ENCODE measurements at regions not wholly inside any gene's neighbourhood (a gene's known extent, or its start where the extent isn't known, plus 50 kb on each side); places are given as distances from the start of the nearest gene placed in this dataset.

GRCh38 chr2:57622009-57622408, 424.6 kb upstream of the VRK2 start:
- no peak for TF ChIP-seq POLR2A (IDR thresholded peaks at IDR 0.05)
- no peak for TF ChIP-seq CTCF (IDR thresholded peaks at IDR 0.05)

Data from esophagus squamous epithelium (tissue), 4 donors.